Activated CD4-positive, alpha-beta memory T cell treated with anti-CD3 and anti-CD28 coated beads, Interleukin-2, amount 10 ng/mL, durations not matched to agents 7 days and 5 days (primary cell): ENCODE measurements at regions not wholly inside any gene's neighbourhood (a gene's known extent, or its start where the extent isn't known, plus 50 kb on each side); places are given as distances from the start of the nearest gene placed in this dataset.

Experiments used
- CTCF ChIA-PET: fragments of 350-600 bp; sonication (Branson Sonifier 250); formaldehyde crosslinking; loops from one replicate; lab custom pipeline; 2021; ENCODE audit warnings: antibody characterized with exemption, inconsistent platforms; lab: Charles Lee
- POLR2A ChIA-PET: fragments of 350-600 bp; sonication (Branson Sonifier 250); formaldehyde crosslinking; loops from one replicate; lab custom pipeline; 2021; ENCODE audit warnings: antibody characterized with exemption; lab: Charles Lee
- DNase-seq: peaks from one replicate; pipeline ENCODE4 v3.0.0-alpha.2; 2020
- H3K27ac Mint-ChIP-seq: one replicate; pipeline ENCODE4 v1.8.0; 2021; ENCODE audit warnings: mild to moderate bottlenecking, mixed read lengths
- H3K27me3 Mint-ChIP-seq: one replicate; pipeline ENCODE4 v1.8.0; 2021; ENCODE audit warnings: mixed read lengths
- H3K36me3 Mint-ChIP-seq: one replicate; pipeline ENCODE4 v1.8.0; 2021; ENCODE audit warnings: low read depth, mixed read lengths
- H3K4me1 Mint-ChIP-seq: one replicate; pipeline ENCODE4 v1.8.0; 2021; ENCODE audit warnings: mixed read lengths
- H3K4me3 Mint-ChIP-seq: one replicate; pipeline ENCODE4 v1.8.0; 2021; ENCODE audit warnings: mild to moderate bottlenecking, mixed read lengths
- H3K9me3 Mint-ChIP-seq: one replicate; pipeline ENCODE4 v1.8.0; 2021; ENCODE audit warnings: mixed read lengths

DNA sequence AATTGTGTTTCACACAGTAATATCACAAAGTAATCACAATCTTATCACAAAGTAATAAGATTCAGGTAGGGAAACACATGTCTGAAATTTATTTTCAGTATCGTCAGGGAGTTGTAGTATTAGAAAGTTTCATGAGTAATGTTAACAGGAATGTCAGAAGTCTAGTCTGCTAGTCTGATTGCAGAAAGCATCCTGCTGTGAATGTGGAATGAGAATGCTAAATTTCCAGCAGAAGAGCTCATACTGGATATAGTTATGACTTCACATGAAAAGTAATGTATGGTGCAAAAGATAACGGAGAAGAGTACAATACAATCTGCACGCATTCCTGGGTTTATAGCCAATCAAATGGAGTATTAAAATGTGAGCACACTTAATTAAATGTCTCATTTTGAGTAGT is 494.7 kb upstream of the SETBP1 start:
- Mint-ChIP-seq H3K36me3 (no peaks in the 10 kb centered on the region), H3K27ac (no peak overlapping the region), H3K9me3 (no peaks in the 10 kb centered on the region), H3K4me3 (no peak overlapping the region), H3K4me1 (no peaks in the 10 kb centered on the region), H3K27me3 (no peaks in the 10 kb centered on the region)
- ChIA-PET POLR2A (no interaction called here), CTCF (no interaction called here)
- no peak for DNase-seq

- no peak for DNase-seq
- CTCF ChIA-PET = no interaction called here
- no peaks in the 10 kb centered on the region for H3K36me3 Mint-ChIP-seq
- no peak overlapping the region for H3K27ac Mint-ChIP-seq
- no peak overlapping the region for H3K4me3 Mint-ChIP-seq
- H3K9me3 Mint-ChIP-seq = no peaks in the 10 kb centered on the region
- H3K4me1 Mint-ChIP-seq = no peaks in the 10 kb centered on the region
- POLR2A ChIA-PET = no interaction called here
- H3K27me3 Mint-ChIP-seq = no peaks in the 10 kb centered on the region
These were observed 493.6 kb upstream of the SETBP1 start for GRCh38 chr18:44187090-44187489.

DNA sequence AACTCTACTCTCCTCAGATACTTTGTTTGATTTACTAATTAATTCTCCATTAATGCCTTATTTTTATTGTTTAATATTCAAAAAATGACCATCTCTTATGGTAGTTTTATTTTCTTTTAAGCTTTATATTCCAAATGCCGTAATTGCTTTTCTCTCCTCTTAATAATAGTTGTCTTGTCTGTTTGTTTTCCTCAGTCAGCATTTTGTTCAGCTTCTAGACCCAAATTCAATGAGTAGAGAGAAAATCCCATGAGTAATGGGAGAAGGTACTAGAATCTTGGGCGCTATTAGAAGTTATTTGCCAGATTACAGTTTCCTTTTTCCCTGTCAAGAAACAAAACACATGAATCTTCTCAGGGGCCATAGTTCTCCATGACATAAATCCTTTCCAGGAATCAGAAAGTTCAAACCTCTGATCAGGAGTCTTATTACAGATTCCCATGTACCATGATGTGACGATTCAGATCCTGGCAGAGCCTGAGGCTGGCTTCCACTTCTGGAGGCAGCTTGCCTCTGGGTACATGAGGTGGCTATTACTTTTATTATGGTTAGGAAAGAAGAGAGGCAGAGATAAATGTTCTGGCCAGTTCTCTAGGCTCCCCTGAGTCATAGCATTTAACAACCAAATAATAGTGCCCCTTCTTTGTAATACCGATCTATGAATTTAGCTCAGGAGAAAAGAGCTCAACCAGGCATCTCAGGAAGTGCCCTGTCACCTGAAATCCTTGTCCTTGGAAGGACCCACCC is 485.1 kb upstream of the SETBP1 start:
- no peaks in the 10 kb centered on the region for H3K27me3 Mint-ChIP-seq
- DNase-seq = no peak
- peaks cover 14% of the 10 kb centered on the region for H3K9me3 Mint-ChIP-seq
- H3K36me3 Mint-ChIP-seq = no peaks in the 10 kb centered on the region
- POLR2A ChIA-PET = no interaction called here
- H3K4me3 Mint-ChIP-seq = no peak overlapping the region
- CTCF ChIA-PET = no interaction called here
- H3K27ac Mint-ChIP-seq = no peak overlapping the region
- H3K4me1 Mint-ChIP-seq = no peaks in the 10 kb centered on the region

DNA sequence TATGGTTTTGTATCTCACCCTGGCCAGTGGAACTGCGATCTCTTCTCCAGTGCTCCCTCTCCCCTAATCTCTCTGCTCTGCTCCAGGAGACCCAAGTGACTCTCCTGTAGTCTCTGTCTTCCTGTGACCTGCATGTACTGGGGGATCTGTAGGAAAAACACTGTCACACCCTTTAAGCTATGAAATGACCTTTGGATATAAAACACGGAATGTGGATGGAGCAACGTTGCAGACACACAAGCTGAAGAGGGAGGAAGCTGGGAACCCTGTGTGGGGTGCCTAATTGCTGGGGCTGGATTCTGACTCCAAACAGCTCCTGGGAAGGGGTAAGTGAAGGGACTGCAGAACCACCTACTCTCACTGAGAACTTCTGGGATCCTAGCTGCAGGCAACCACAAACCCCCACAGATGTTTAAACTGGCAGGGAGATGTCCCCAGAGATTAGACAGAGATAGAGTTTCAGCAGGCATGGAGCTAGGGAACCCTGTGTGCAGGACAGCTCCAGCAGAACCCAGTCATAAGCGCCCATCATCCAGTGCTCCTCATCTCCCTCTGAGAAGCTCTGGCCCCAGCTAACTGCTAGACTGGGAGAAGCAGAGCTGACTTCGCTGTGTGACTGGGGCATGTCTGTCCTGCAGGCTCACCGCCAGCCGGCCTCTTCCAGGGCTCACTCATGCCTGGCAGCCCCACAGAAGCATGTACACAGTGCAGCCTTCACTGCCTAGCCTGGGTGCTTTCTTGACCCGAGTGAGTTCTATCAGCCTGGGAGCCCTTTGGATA is 482.7 kb upstream of the SETBP1 start:
- ChIA-PET POLR2A (no interaction called here), CTCF (no interaction called here)

GRCh38 chr18:44198612-44199284 is 481.9 kb upstream of the SETBP1 start:
- no peaks in the 10 kb centered on the region for H3K36me3 Mint-ChIP-seq
- no peaks in the 10 kb centered on the region for H3K4me1 Mint-ChIP-seq
- CTCF ChIA-PET = no interaction called here
- H3K9me3 Mint-ChIP-seq = peaks cover 17% of the 10 kb centered on the region
- no peak for DNase-seq
- H3K27me3 Mint-ChIP-seq = no peaks in the 10 kb centered on the region
- H3K27ac Mint-ChIP-seq = no peak overlapping the region
- no peak overlapping the region for H3K4me3 Mint-ChIP-seq
- POLR2A ChIA-PET = no interaction called here

More for the DNA sequence above, 482.7 kb upstream of the SETBP1 start:
- no peaks in the 10 kb centered on the region for H3K27me3 Mint-ChIP-seq
- no peak overlapping the region for H3K4me3 Mint-ChIP-seq
- H3K4me1 Mint-ChIP-seq = no peaks in the 10 kb centered on the region
- H3K27ac Mint-ChIP-seq = no peak overlapping the region
- no peak for DNase-seq
- H3K36me3 Mint-ChIP-seq = no peaks in the 10 kb centered on the region
- H3K9me3 Mint-ChIP-seq = peaks cover 17% of the 10 kb centered on the region

DNA sequence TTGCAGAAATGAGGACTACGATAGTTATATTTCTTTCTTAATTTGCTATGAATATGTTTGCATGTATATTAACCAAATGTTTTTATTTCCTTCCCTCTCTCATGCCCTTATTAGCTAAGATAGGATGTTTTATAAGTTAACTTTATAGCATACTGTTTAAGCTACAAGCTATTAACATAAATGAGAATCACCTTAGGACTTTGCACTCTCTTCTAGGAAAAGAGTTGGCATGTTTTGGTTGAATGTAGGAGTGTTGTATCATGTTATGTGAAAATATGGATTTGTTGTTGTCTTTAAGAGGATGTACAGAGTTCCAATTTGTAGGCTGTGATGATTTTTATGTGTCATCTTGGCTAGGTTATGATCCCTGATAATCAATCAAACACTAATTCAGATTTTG is 467.4 kb upstream of the SETBP1 start:
- CTCF ChIA-PET = no interaction called here
- Mint-ChIP-seq H3K27me3 (no peaks in the 10 kb centered on the region), H3K27ac (no peak overlapping the region), H3K4me1 (no peaks in the 10 kb centered on the region), H3K36me3 (no peaks in the 10 kb centered on the region), H3K9me3 (peaks cover 5% of the 10 kb centered on the region), H3K4me3 (no peak overlapping the region)
- DNase-seq = no peak
- POLR2A ChIA-PET = no interaction called here

DNA sequence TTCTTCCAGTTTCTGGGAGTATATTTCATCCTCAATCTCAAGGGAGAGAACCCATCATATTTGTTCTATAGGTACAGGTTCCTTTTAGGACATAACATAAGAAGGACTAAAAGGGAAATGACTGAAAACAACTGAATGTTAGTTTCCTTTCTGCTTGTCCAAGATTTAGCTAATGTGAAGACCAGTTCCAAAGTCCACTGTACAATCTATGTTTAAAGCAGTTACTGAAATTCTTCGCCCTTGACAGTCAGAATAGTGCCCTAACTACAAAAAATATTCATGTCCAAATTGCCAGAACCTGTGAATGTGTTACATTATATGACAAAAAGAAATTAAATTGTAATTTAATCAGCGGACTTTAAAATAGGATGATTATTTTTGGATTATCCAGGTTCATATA is 466.3 kb upstream of the SETBP1 start:
- no peak overlapping the region for H3K27ac Mint-ChIP-seq
- ChIA-PET CTCF (no interaction called here), POLR2A (no interaction called here)
- H3K4me1 Mint-ChIP-seq = no peaks in the 10 kb centered on the region
- H3K4me3 Mint-ChIP-seq = no peak overlapping the region
- no peaks in the 10 kb centered on the region for H3K27me3 Mint-ChIP-seq
- H3K36me3 Mint-ChIP-seq = no peaks in the 10 kb centered on the region
- peaks cover 5% of the 10 kb centered on the region for H3K9me3 Mint-ChIP-seq
- DNase-seq = no peak

- H3K9me3 Mint-ChIP-seq = peaks cover 3% of the 10 kb centered on the region
- no peak overlapping the region for H3K27ac Mint-ChIP-seq
- ChIA-PET CTCF (no interaction called here), POLR2A (no interaction called here)
- H3K36me3 Mint-ChIP-seq = no peaks in the 10 kb centered on the region
- no peak overlapping the region for H3K4me3 Mint-ChIP-seq
- no peaks in the 10 kb centered on the region for H3K27me3 Mint-ChIP-seq
- DNase-seq = no peak
- H3K4me1 Mint-ChIP-seq = no peaks in the 10 kb centered on the region
These were observed 464.5 kb upstream of the SETBP1 start for GRCh38 chr18:44216169-44216568.

- DNase-seq = no peak
- no peak overlapping the region for H3K4me3 Mint-ChIP-seq
- no peaks in the 10 kb centered on the region for H3K36me3 Mint-ChIP-seq
- no peaks in the 10 kb centered on the region for H3K9me3 Mint-ChIP-seq
- no peaks in the 10 kb centered on the region for H3K4me1 Mint-ChIP-seq
- H3K27ac Mint-ChIP-seq = no peak overlapping the region
- H3K27me3 Mint-ChIP-seq = no peaks in the 10 kb centered on the region
- ChIA-PET CTCF (no interaction called here), POLR2A (no interaction called here)
These were observed 453.2 kb upstream of the SETBP1 start for GRCh38 chr18:44227501-44227900.

DNA sequence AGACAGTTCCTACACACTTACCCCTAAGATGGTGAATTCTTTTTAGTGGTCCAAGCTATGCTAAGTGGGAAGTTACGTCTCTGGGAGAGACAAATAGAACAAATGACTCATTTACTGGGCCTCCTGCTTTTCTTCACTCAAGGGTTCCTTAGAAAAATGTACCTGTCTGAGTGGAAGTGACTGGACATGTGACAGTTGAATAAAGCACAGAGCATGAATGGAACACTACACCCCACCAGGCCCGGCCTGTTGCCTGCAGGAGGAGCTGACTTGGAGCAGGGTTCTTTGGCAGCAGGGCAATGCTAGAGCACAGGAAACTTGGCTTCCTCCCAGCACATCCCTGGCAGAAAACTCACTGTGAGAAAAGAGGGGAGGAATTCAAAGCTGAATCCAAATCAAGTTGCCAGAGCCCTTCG is 451.0 kb upstream of the SETBP1 start:
- no peaks in the 10 kb centered on the region for H3K4me1 Mint-ChIP-seq
- no peaks in the 10 kb centered on the region for H3K9me3 Mint-ChIP-seq
- H3K36me3 Mint-ChIP-seq = no peaks in the 10 kb centered on the region
- no peaks in the 10 kb centered on the region for H3K27me3 Mint-ChIP-seq
- H3K27ac Mint-ChIP-seq = no peak overlapping the region
- DNase-seq = no peak
- CTCF ChIA-PET = no interaction called here
- no peak overlapping the region for H3K4me3 Mint-ChIP-seq
- POLR2A ChIA-PET = no interaction called here

GRCh38 chr18:44231936-44232335 is 448.8 kb upstream of the SETBP1 start:
- Mint-ChIP-seq H3K4me3 (no peak overlapping the region), H3K27ac (no peak overlapping the region), H3K36me3 (no peaks in the 10 kb centered on the region), H3K4me1 (no peaks in the 10 kb centered on the region), H3K27me3 (no peaks in the 10 kb centered on the region), H3K9me3 (no peaks in the 10 kb centered on the region)
- CTCF ChIA-PET = no interaction called here
- POLR2A ChIA-PET = no interaction called here
- no peak for DNase-seq

- ChIA-PET POLR2A (no interaction called here), CTCF (no interaction called here)
- no peak for DNase-seq
- Mint-ChIP-seq H3K4me3 (no peak overlapping the region), H3K9me3 (no peaks in the 10 kb centered on the region), H3K4me1 (no peaks in the 10 kb centered on the region), H3K27me3 (no peaks in the 10 kb centered on the region), H3K36me3 (no peaks in the 10 kb centered on the region), H3K27ac (no peak overlapping the region)
These were observed 448.2 kb upstream of the SETBP1 start for GRCh38 chr18:44232500-44232899.

- Mint-ChIP-seq H3K4me1 (no peaks in the 10 kb centered on the region), H3K27ac (no peak overlapping the region), H3K9me3 (peaks cover 2% of the 10 kb centered on the region), H3K4me3 (no peak overlapping the region), H3K27me3 (no peaks in the 10 kb centered on the region), H3K36me3 (no peaks in the 10 kb centered on the region)
- CTCF ChIA-PET = no interaction called here
- DNase-seq = no peak
- POLR2A ChIA-PET = no interaction called here
These were observed 442.2 kb upstream of the SETBP1 start for GRCh38 chr18:44238454-44238853.
